ENCODE measurements at regions not wholly inside any gene's neighbourhood (a gene's known extent, or its start where the extent isn't known, plus 50 kb on each side); places are given as distances from the start of the nearest gene placed in this dataset.

DNA sequence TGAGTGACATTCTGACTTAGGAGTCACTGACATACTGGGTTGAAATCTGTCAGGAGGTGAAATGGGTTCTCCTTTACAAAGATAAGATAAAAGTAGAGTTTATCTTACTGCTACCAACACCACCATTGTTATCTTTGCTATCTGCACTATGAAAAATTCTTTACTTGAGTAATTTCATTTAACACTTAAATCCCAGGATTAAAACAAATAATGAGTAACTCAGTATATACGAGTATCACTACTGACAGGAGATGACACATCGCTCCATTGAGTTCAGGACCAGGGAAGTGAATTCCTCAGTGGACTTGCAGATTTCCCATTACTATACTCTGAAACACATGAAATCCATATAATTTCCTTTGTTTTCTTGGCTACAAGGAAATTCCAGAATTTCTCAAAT, 242.1 kb upstream of the NLRP1 start:
- Histone ChIP-seq H2AFZ (ENCODE audit: low read depth, low read length) (no peak overlapping the region), H4K20me1 (ENCODE audit: insufficient read depth, low read length) (no peaks in the 10 kb centered on the region), H3K27ac (ENCODE audit: low read length) (no peak overlapping the region), H3K79me2 (ENCODE audit: insufficient read depth, low read length) (no peaks in the 10 kb centered on the region), H3K9ac (ENCODE audit: low read depth, low read length) (no peak overlapping the region), H3K9me3 (ENCODE audit: insufficient read depth, low read length, severe bottlenecking) (no peaks in the 10 kb centered on the region), H3K4me1 (ENCODE audit: insufficient read depth, low read length) (no peaks in the 10 kb centered on the region), H3K4me2 (ENCODE audit: insufficient read depth, low read length) (no peak overlapping the region), H3K4me3 (ENCODE audit: low read depth in 1 of 2, low read length in 2 of 2) (no peak overlapping the region), H3K27me3 (ENCODE audit: insufficient read depth, low read length, poor library complexity) (peaks cover 3% of the 10 kb centered on the region), H3K36me3 (ENCODE audit: insufficient read depth, low read length) (no peaks in the 10 kb centered on the region)
- no peak for DNase-seq
- TF ChIP-seq CTCF (IDR thresholded peaks at IDR 0.05; ENCODE audit: borderline replicate concordance, extremely low read depth, low read length, poor library complexity, severe bottlenecking) (no peak), EZH2 (IDR thresholded peaks at IDR 0.05; ENCODE audit: borderline replicate concordance, low read depth, low read length, severe bottlenecking) (no peak)
- no peak for ATAC-seq (ENCODE audit: insufficient read depth, low read depth)

- no peak for ATAC-seq (ENCODE audit: insufficient read depth, low read depth)
- no peak overlapping the region for H3K27ac ChIP-seq (ENCODE audit: low read length)
- H3K4me2 ChIP-seq (ENCODE audit: insufficient read depth, low read length): no peak overlapping the region
- no peaks in the 10 kb centered on the region for H3K36me3 ChIP-seq (ENCODE audit: insufficient read depth, low read length)
- H4K20me1 ChIP-seq (ENCODE audit: insufficient read depth, low read length): no peaks in the 10 kb centered on the region
- no peaks in the 10 kb centered on the region for H3K9me3 ChIP-seq (ENCODE audit: insufficient read depth, low read length, severe bottlenecking)
- no peak overlapping the region for H3K4me3 ChIP-seq (ENCODE audit: low read depth in 1 of 2, low read length in 2 of 2)
- no peak for DNase-seq
- peaks cover 5% of the 10 kb centered on the region for H3K27me3 ChIP-seq (ENCODE audit: insufficient read depth, low read length, poor library complexity)
- H3K4me1 ChIP-seq (ENCODE audit: insufficient read depth, low read length): no peaks in the 10 kb centered on the region
- H2AFZ ChIP-seq (ENCODE audit: low read depth, low read length): no peak overlapping the region
- H3K79me2 ChIP-seq (ENCODE audit: insufficient read depth, low read length): no peaks in the 10 kb centered on the region
- TF ChIP-seq CTCF (IDR thresholded peaks at IDR 0.05; ENCODE audit: borderline replicate concordance, extremely low read depth, low read length, poor library complexity, severe bottlenecking) (no peak), EZH2 (IDR thresholded peaks at IDR 0.05; ENCODE audit: borderline replicate concordance, low read depth, low read length, severe bottlenecking) (no peak)
- no peak overlapping the region for H3K9ac ChIP-seq (ENCODE audit: low read depth, low read length)
Observed at GRCh38 chr17:5830921-5831320, 239.3 kb upstream of the WSCD1 start.

DNA sequence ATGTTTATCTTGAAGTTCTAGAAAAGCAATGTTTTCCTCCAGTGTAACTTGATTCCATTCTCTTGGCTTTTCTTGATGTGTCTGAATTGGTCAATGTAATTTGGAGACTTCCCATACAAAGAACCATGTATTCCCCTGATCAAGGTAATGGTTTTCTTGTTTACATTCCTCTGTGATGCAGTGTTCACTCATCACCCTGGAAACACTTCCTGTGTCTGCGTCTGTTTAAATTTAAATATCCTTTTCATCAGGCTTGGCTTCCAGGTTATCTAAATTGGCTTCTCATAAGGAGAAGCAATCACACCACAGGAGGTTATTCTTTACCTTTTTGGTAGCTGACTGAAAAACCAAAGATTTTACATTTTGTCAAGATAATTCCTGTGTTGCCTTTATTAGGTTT, 237.3 kb upstream of the WSCD1 start:
- no peaks in the 10 kb centered on the region for H3K36me3 ChIP-seq (ENCODE audit: insufficient read depth, low read length)
- no peak for ATAC-seq (ENCODE audit: insufficient read depth, low read depth)
- no peaks in the 10 kb centered on the region for H4K20me1 ChIP-seq (ENCODE audit: insufficient read depth, low read length)
- no peak for TF ChIP-seq EZH2 (IDR thresholded peaks at IDR 0.05; ENCODE audit: borderline replicate concordance, low read depth, low read length, severe bottlenecking)
- TF ChIP-seq CTCF (IDR thresholded peaks at IDR 0.05; ENCODE audit: borderline replicate concordance, extremely low read depth, low read length, poor library complexity, severe bottlenecking): no peak
- peaks cover 6% of the 10 kb centered on the region for H3K27me3 ChIP-seq (ENCODE audit: insufficient read depth, low read length, poor library complexity)
- no peak overlapping the region for H3K4me2 ChIP-seq (ENCODE audit: insufficient read depth, low read length)
- no peaks in the 10 kb centered on the region for H3K79me2 ChIP-seq (ENCODE audit: insufficient read depth, low read length)
- H3K4me1 ChIP-seq (ENCODE audit: insufficient read depth, low read length): no peaks in the 10 kb centered on the region
- H2AFZ ChIP-seq (ENCODE audit: low read depth, low read length): no peak overlapping the region
- no peaks in the 10 kb centered on the region for H3K9me3 ChIP-seq (ENCODE audit: insufficient read depth, low read length, severe bottlenecking)
- no peak overlapping the region for H3K9ac ChIP-seq (ENCODE audit: low read depth, low read length)
- no peak overlapping the region for H3K4me3 ChIP-seq (ENCODE audit: low read depth in 1 of 2, low read length in 2 of 2)
- H3K27ac ChIP-seq (ENCODE audit: low read length): no peak overlapping the region
- no peak for DNase-seq

GRCh38 chr17:5837055-5837491, 233.1 kb upstream of the WSCD1 start:
- Histone ChIP-seq H3K4me1 (ENCODE audit: insufficient read depth, low read length) (no peaks in the 10 kb centered on the region), H2AFZ (ENCODE audit: low read depth, low read length) (no peak overlapping the region), H3K9ac (ENCODE audit: low read depth, low read length) (no peak overlapping the region), H3K4me2 (ENCODE audit: insufficient read depth, low read length) (no peak overlapping the region), H3K79me2 (ENCODE audit: insufficient read depth, low read length) (no peaks in the 10 kb centered on the region), H3K27me3 (ENCODE audit: insufficient read depth, low read length, poor library complexity) (peaks cover 3% of the 10 kb centered on the region), H4K20me1 (ENCODE audit: insufficient read depth, low read length) (no peaks in the 10 kb centered on the region), H3K36me3 (ENCODE audit: insufficient read depth, low read length) (no peaks in the 10 kb centered on the region), H3K27ac (ENCODE audit: low read length) (no peak overlapping the region), H3K4me3 (ENCODE audit: low read depth in 1 of 2, low read length in 2 of 2) (no peak overlapping the region), H3K9me3 (ENCODE audit: insufficient read depth, low read length, severe bottlenecking) (no peaks in the 10 kb centered on the region)
- no peak for ATAC-seq (ENCODE audit: insufficient read depth, low read depth)
- no peak for DNase-seq
- TF ChIP-seq EZH2 (IDR thresholded peaks at IDR 0.05; ENCODE audit: borderline replicate concordance, low read depth, low read length, severe bottlenecking) (no peak), CTCF (IDR thresholded peaks at IDR 0.05; ENCODE audit: borderline replicate concordance, extremely low read depth, low read length, poor library complexity, severe bottlenecking) (no peak)
